NAMALWA (cell line): ENCODE measurements at regions not wholly inside any gene's neighbourhood (a gene's known extent, or its start where the extent isn't known, plus 50 kb on each side); places are given as distances from the start of the nearest gene placed in this dataset.

Experiments used
- DNase-seq: peaks from one replicate; pipeline ENCODE4 v3.0.0-alpha.2; 2015; ENCODE audit warnings: low spot score

- no peak for DNase-seq
These were observed 390.5 kb downstream of the FGF9 start for GRCh38 chr13:22061371-22061805.

GRCh38 chr13:22061806-22062391 is 391.0 kb downstream of the FGF9 start:
- no peak for DNase-seq

- no peak for DNase-seq
These were observed 391.8 kb downstream of the FGF9 start for GRCh38 chr13:22062478-22063205.

DNA sequence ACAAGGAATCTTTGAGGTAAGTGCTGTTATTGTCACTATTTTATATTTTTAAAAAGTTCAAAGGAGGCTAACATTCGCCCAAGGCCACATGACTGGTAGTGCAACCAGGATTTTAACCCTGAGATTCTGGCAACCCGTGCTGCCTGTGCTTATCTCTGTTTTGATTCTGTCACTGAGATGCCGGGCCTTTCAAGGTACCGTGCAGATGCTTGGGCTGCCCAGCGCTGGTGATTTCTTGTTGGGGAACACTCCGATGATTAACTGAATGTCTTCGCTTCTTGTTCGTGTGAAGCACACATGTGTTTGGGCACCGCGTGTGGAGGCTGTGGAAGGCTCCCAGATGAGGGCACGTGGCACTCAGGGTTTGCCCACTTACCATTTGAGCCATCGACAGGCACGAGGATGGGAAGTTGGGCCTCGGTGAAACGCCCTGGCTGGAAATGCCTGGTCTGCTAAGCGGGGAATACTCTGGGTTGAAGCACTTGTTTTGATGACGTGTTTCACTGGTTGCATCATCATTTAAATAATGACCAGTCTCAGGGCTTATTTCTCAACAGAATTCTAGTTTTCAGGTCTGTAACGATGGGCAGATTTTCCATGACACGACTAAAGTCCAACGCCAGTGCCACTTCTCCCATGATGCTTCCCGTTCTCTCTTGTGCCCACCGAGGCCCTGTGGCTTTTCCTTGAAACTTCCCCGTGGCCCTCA is 392.7 kb downstream of the FGF9 start:
- no peak for DNase-seq

GRCh38 chr13:22064854-22065620 is 394.2 kb downstream of the FGF9 start:
- no peak for DNase-seq

DNA sequence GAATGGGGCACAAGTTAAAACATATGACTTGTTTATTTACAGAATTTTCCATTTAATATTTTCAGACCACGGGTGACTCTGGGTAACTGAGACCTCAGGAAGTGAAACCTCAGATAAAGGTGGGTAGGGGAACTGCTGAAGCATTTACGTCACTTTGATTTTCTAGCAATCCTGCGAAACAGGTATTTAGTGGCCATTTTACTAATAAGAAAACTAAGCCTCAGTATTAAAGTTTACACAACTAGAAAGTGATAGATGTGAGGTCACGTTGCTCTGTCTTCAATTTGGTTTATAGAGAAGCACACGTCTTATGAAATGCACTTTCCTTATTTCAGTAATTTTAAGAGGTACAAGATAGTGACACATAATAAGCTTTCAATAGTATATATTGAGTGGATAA is 402.8 kb downstream of the FGF9 start:
- no peak for DNase-seq

DNA sequence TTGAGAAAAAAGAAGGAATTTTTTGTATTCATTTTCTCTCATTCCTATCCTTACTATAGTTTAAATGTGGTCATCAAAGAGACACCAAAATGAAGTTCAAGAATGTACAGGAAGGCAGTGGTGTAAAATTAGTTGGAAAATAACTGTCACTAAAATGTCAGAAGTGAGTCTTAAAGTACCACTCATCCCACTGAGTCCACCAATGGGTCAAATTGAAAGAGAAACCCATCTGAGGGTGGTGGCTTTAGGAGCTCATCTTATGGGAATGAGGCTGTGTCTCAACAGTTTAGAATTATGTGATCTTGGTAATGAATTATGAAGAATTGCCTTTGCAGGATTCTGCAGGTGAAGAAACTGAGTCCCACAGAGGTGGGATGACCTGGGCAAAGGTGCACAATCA is 403.5 kb downstream of the FGF9 start:
- no peak for DNase-seq

- no peak for DNase-seq
These were observed 405.8 kb downstream of the FGF9 start for GRCh38 chr13:22076658-22077057.

- no peak for DNase-seq
These were observed 406.4 kb downstream of the FGF9 start for GRCh38 chr13:22077205-22077683.

- no peak for DNase-seq
These were observed 406.9 kb downstream of the FGF9 start for GRCh38 chr13:22077764-22078163.

DNA sequence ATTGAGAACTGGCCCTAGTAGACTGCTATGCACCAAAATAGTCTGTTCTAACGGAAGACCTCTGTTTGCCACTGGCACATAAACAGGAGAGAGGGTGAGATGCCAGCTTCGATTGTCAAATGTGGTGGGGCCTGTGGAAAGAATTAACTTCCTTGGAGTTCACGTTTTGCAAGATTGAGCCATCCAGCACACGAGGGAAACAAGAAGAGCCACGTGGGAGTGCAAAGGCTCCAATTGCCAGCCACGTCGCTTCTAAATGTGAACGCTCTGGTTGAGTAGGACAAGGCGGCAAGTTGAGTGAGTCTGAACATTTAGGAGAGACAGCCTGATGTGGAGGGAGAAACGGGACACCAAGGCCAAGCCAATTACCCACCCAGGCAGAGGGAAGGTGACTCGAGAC is 409.1 kb downstream of the FGF9 start:
- no peak for DNase-seq

DNA sequence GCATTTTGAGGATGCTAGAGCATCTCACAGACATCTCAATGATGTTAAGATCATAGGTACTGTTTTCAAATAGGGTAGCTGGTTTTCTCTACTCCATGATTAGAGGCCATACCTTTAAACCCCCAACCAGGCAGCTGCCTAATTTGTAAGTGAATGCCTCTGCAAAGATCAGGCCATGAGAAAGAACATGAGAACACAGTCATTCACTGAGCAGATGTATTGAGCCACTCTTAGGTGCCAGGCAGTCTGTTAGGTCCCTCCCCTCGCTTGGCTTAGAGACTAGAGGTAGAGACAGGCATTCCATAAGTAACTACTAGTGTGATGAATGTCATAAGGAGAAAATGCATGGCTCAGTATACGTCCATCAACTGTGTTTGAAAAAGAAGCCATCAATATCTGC is 410.0 kb downstream of the FGF9 start:
- no peak for DNase-seq

GRCh38 chr13:22081430-22081829 is 410.6 kb downstream of the FGF9 start:
- no peak for DNase-seq

DNA sequence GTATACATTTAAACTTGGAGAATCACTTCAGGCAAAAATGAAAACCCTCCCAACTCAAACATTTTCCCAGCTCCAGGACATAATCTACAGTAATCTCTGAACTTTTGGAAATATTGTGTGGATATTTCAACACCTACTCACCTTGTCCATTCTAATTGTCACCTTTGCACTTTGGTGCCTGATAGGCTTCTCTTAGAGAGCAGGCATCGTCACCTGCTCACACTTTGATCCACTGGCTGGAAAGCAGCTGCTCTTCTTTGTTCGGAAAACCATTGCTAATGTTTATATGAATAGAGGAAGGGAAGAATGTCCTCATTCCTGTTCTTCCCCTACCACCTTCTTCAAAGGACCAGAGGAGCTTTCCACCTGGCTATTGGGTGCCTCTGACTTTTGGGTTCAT is 411.2 kb downstream of the FGF9 start:
- no peak for DNase-seq

DNA sequence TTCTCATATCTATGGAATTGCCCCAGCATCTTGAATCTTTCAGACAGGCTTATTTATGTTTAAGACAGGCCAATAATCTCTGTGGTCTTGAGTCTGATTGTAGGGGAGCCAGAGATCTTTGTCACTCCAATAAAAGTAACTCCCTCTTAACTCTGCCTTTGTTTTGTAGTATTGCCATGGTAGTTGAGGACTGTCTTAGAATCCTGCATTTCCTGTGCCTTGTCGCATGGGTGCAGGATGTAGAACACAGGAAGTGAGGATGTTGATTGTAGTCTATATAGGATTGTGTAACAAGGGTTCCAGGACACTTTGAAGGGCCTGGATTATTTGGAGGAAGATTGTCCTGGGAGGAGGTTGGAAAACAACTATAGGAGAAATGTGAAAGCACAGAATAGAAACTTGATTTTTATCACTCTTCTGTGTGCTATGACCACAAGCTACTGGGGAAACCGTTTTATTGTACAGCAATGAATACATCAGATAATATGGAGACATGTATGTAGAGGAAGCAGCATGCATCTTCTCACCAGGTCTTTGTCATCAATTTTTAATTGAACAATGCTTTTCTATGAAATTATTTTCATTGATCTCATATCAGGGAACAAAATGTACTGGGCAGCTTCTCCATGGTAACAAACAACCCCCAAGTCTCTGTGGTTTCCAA is 411.7 kb downstream of the FGF9 start:
- DNase-seq: no peak

GRCh38 chr13:22085001-22085400 is 414.1 kb downstream of the FGF9 start:
- no peak for DNase-seq

DNA sequence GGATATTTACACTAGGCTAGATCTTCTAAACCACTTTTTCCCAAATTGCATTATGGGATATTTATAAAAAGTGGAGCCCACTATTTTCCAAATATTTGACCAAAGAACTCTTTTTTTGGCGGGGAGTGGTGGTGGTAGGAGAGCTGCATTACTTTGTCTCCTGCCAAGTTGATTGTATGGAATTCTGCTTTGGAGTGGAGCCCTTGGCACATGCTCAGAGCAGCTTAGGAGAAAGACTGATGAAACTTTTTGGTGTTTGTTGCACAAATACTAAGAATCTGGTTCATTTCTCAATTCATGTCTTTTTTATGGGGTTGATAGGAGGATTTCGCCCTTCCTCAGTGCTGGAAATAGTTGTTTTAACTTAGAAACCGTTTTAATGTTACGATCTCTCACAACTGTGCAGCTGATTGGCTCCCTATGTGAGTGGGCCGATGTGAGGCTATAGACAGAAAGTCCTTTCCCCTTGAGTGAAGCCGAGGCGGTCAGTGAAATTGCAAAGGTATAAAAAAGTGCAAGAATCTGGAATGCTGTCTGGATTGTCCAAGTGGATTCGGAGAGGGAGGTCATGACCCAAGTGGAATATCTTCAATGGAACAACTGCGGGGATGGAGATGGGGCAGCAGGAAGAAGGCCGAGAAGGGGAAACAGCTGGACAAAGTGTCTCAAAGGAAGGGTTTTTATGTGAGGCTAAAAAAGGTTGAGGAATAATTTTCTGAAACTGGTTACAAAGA is 415.9 kb downstream of the FGF9 start:
- DNase-seq: no peak

- no peak for DNase-seq
These were observed 419.2 kb downstream of the FGF9 start for GRCh38 chr13:22090106-22090505.

DNA sequence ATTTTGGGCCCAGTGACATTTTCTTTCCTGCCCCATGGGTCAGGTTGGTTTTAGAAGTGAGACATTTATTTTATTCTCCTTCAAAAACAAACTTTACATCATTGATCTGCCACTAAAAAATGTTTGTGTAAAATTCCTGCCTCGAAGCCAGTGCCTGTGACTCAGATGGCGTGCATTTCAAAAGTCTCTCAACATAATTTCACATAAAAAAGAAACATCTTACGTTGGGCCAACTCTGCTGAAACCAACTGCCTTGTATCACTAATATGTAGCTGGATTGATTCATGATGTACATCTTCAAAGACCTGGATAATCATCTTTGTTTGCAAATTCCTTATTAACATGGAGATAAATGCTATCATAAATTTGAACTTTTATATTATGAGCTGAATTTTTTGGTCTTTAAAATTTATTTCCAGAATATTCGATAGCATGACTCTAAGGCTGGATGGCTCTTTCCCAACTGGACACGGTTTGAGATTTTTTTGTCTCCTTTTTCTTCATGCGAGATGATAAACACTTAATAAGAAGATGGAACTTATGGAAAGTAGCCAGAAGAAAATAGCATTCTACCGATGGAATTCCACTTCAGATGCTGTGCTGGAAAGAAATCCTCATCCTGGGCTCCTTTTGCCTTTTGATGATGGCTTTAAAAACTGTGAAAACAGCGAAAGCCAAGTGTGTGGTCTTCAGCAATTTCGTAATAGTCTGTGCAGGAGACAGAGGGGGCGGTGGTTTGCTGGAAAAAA is 420.5 kb downstream of the FGF9 start:
- DNase-seq: no peak

- no peak for DNase-seq
These were observed 421.1 kb downstream of the FGF9 start for GRCh38 chr13:22091971-22092300.
